Loucy (cell line): ENCODE measurements at regions not wholly inside any gene's neighbourhood (a gene's known extent, or its start where the extent isn't known, plus 50 kb on each side); places are given as distances from the start of the nearest gene placed in this dataset.

Source experiments
- H2AFZ ChIP-seq: fragments of 200-600 bp; sonication (generic); 2 replicates; pipeline ENCODE4 v1.6.0; 2016; ENCODE audit warnings: antibody characterized with exemption, mild to moderate bottlenecking, low read length, moderate library complexity
- H3F3A ChIP-seq: fragments of 200-600 bp; 2 replicates; pipeline ENCODE4 v1.6.0; 2016; ENCODE audit warnings: antibody characterized with exemption, low read depth, mild to moderate bottlenecking
- H3K27me3 ChIP-seq: fragments of 200-600 bp; sonication (generic); 2 replicates; pipeline ENCODE4 v1.6.1; 2014; ENCODE audit warnings: low read length, mild to moderate bottlenecking; ENCODE audit not compliant: insufficient read depth, poor library complexity, severe bottlenecking
- H3K36me3 ChIP-seq: fragments of 200-600 bp; sonication (generic); 2 replicates; pipeline ENCODE4 v1.6.1; 2016; ENCODE audit warnings: low read length; ENCODE audit not compliant: insufficient read depth
- H3K4me1 ChIP-seq: fragments of 200-600 bp; sonication (generic); 2 replicates; pipeline ENCODE4 v1.5.1; 2014; ENCODE audit warnings: low read length, mild to moderate bottlenecking; ENCODE audit not compliant: insufficient read depth, poor library complexity, severe bottlenecking
- H3K4me2 ChIP-seq: fragments of 200-600 bp; sonication (generic); 2 replicates; pipeline ENCODE4 v1.6.0; 2014; ENCODE audit warnings: antibody characterized with exemption, low read length, low read depth, mild to moderate bottlenecking; ENCODE audit not compliant: poor library complexity, severe bottlenecking
- H3K4me3 ChIP-seq: fragments of 200-600 bp; sonication (generic); 2 replicates; pipeline ENCODE4 v1.5.1; 2014; ENCODE audit warnings: low read length, mild to moderate bottlenecking, mixed read lengths; ENCODE audit not compliant: poor library complexity, severe bottlenecking
- H3K79me2 ChIP-seq: fragments of 200-600 bp; sonication (generic); 2 replicates; pipeline ENCODE4 v1.6.1; 2014; ENCODE audit warnings: low read length; ENCODE audit not compliant: insufficient read depth
- H3K9ac ChIP-seq: fragments of 200-600 bp; sonication (generic); 2 replicates; pipeline ENCODE4 v1.6.0; 2014; ENCODE audit warnings: mild to moderate bottlenecking, low read depth, low read length, moderate library complexity; ENCODE audit not compliant: poor library complexity, severe bottlenecking
- H3K9me2 ChIP-seq: fragments of 200-600 bp; sonication (generic); replicated peaks from 2 replicates; pipeline ENCODE4 v1.6.1; 2016; ENCODE audit warnings: low read depth, low read length, mixed read lengths
- H3K9me3 ChIP-seq: fragments of 200-600 bp; sonication (generic); 2 replicates; pipeline ENCODE4 v1.6.1; 2014; ENCODE audit warnings: mild to moderate bottlenecking, antibody characterized with exemption, low read length, low read depth; ENCODE audit not compliant: insufficient read depth
- H4K20me1 ChIP-seq: fragments of 200-600 bp; sonication (generic); 2 replicates; pipeline ENCODE4 v1.6.0; 2014; ENCODE audit warnings: antibody characterized with exemption, low read length, mild to moderate bottlenecking; ENCODE audit not compliant: insufficient read depth, poor library complexity, severe bottlenecking
- EZH2phosphoT487 ChIP-seq: fragments of 200-600 bp; IDR thresholded peaks from 2 replicates; pipeline ENCODE4 v1.6.1; 2018; ENCODE audit warnings: antibody characterized with exemption, mild to moderate bottlenecking, moderate library complexity, borderline replicate concordance
- TF ChIP-seq, protein P1 (sequence below): fragments of 200-600 bp; sonication (generic); conservative IDR thresholded peaks from 2 replicates; pipeline ENCODE4 v1.5.1; 2014; ENCODE audit warnings: mild to moderate bottlenecking, antibody characterized with exemption, low read length

DNA sequence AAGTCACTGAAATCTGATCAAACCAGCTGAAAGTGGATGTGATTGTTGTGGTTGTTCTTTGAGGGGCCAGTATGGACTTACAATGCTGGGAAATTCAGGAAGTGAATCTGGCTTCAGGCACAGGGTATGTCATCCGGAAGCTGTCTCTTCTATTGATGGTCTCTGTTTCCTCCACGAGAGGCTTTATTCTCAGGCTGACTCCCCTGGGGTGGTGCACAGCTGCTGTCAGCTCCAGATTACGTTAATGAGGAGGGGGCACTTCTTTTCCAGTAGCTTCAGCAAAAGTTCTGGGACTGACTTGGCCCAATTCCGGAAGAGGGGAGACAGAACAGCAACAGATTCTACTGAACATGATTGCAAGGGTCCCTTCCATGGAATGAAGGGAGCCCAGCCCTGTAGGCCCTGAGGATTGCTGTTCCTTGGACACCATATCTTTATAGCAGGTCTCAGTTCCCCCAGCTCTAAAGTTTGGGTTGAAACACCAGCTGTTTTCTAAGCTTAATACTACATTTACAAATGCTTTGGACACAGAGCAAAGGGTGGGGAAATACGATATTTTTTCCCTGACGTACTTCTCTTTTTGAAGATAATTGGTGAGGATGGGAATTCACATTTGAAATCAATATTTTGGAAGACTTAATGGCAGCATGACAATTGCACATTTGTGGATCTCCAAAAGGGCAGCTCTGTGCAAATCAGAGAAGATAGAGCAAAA is 400.9 kb downstream of the TSN start:
- Histone ChIP-seq H2AFZ (no peak overlapping the region), H3F3A (no peaks in the 10 kb centered on the region), H3K79me2 (no peaks in the 10 kb centered on the region), H3K36me3 (no peaks in the 10 kb centered on the region), H3K9me2 (no peaks in the 10 kb centered on the region), H3K9me3 (no peaks in the 10 kb centered on the region), H3K27me3 (no peaks in the 10 kb centered on the region), H4K20me1 (no peaks in the 10 kb centered on the region), H3K4me1 (no peaks in the 10 kb centered on the region), H3K9ac (no peak overlapping the region), H3K4me3 (no peak overlapping the region), H3K4me2 (no peak overlapping the region)
- no peak for TF ChIP-seq EZH2phosphoT487
- TF ChIP-seq, protein P1, sequence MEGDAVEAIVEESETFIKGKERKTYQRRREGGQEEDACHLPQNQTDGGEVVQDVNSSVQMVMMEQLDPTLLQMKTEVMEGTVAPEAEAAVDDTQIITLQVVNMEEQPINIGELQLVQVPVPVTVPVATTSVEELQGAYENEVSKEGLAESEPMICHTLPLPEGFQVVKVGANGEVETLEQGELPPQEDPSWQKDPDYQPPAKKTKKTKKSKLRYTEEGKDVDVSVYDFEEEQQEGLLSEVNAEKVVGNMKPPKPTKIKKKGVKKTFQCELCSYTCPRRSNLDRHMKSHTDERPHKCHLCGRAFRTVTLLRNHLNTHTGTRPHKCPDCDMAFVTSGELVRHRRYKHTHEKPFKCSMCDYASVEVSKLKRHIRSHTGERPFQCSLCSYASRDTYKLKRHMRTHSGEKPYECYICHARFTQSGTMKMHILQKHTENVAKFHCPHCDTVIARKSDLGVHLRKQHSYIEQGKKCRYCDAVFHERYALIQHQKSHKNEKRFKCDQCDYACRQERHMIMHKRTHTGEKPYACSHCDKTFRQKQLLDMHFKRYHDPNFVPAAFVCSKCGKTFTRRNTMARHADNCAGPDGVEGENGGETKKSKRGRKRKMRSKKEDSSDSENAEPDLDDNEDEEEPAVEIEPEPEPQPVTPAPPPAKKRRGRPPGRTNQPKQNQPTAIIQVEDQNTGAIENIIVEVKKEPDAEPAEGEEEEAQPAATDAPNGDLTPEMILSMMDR, result no peak

DNA sequence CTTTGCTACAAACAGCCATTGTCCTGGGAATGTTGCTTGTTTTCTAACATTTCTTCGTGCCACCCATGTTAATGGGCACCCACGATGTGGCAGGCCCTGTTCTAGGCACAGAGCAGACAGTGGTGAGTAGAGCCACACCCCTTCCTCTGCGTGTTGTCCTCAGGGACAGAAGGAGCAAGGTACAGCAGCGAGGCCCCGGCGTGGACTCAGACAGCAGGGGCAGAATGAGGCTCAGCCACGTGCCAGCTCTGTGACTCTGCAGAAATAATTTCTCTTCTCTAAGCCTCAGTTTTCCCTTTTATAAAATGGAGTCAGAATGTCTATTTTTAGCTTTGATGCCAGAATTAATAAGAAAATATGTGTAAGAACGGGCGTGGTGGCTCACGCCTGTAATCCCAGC is 401.7 kb downstream of the TSN start:
- Histone ChIP-seq H2AFZ (no peak overlapping the region), H3K27me3 (no peaks in the 10 kb centered on the region), H3K9me2 (no peaks in the 10 kb centered on the region), H3K4me1 (no peaks in the 10 kb centered on the region), H4K20me1 (no peaks in the 10 kb centered on the region), H3K9me3 (no peaks in the 10 kb centered on the region), H3K9ac (no peak overlapping the region), H3K36me3 (no peaks in the 10 kb centered on the region), H3K4me3 (no peak overlapping the region), H3K79me2 (no peaks in the 10 kb centered on the region), H3K4me2 (no peak overlapping the region), H3F3A (no peaks in the 10 kb centered on the region)
- no peak for TF ChIP-seq EZH2phosphoT487
- TF ChIP-seq, protein P1, result no peak

DNA sequence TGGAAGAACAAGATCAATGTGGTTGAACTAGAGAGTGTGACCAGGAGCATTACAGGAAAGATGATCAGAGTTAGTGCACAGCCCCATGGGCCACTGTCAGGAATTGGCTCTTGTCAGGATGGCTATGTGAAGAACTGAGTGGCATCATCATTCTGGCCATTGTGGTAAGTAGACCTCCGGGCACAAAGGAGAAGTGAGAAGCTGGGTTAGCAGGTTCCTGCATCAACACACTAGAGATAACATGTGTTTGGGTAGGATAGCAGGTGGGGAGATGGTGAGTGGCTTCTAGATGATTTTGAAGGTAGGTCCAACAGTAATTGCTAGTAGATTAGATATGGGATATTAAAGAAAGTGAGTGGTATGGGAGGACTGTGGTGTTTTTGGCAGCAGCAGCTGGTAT is 408.2 kb downstream of the TSN start:
- Histone ChIP-seq H3K4me3 (no peak overlapping the region), H2AFZ (no peak overlapping the region), H3K9me2 (no peaks in the 10 kb centered on the region), H3K36me3 (no peaks in the 10 kb centered on the region), H3K9ac (no peak overlapping the region), H3K9me3 (no peaks in the 10 kb centered on the region), H3K4me1 (no peaks in the 10 kb centered on the region), H4K20me1 (no peaks in the 10 kb centered on the region), H3K4me2 (no peak overlapping the region), H3K27me3 (no peaks in the 10 kb centered on the region), H3K79me2 (no peaks in the 10 kb centered on the region), H3F3A (no peaks in the 10 kb centered on the region)
- TF ChIP-seq, protein P1, result no peak
- no peak for TF ChIP-seq EZH2phosphoT487
